ENCODE measurements at regions not wholly inside any gene's neighbourhood (a gene's known extent, or its start where the extent isn't known, plus 50 kb on each side); places are given as distances from the start of the nearest gene placed in this dataset.
"Not testable (repeated sequence)": the region's sequence is repeated elsewhere in the genome, so short reads cannot be mapped to it uniquely, and the experiment has no call there.

- ATAC-seq (ENCODE audit: low read depth) = no peak
- intact Hi-C loops (cut with micrococcal nuclease) = no loop called here
Measured at GRCh38 chr7:79921976-79922375, 212.7 kb upstream of the GNAI1 start.

DNA sequence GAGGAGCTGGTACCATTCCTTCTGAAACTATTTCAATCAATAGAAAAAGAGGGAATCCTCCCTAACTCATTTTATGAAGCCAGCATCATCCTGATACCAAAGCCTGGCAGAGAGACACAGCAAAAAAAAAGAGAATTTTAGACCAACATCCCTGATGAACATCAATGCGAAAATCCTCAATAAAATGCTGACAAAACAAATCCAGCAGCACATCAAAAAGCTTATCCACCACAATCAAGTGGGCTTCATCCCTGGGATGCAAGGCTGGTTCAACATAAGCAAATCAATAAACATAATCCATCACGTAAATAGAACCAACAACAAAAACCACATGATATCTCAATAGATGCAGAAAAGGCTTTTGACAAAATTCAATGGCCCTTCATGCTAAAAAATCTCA lies 216.0 kb upstream of the GNAI1 start:
- ATAC-seq (ENCODE audit: low read depth); H3K9me3 Mint-ChIP-seq (ENCODE audit: insufficient read depth); H3K9ac ChIP-seq (ENCODE audit: low read length); H3K27me3 Mint-ChIP-seq; H3K4me1 ChIP-seq (ENCODE audit: control insufficient read depth in 2 of 2, insufficient read depth in 2 of 2, low read length in 2 of 2); H3K27ac Mint-ChIP-seq; H3K36me3 ChIP-seq (replicated peaks in 1 of 2; ENCODE audit: control extremely low read depth in 1 of 2, control insufficient read depth in 1 of 2, extremely low read depth in 1 of 2, insufficient read depth in 2 of 2, low read length in 1 of 2); H3K27ac ChIP-seq (ENCODE audit: low read length in 2 of 2); H3K4me3 Mint-ChIP-seq; intact Hi-C loops (cut with micrococcal nuclease); H3K4me3 ChIP-seq (ENCODE audit: control extremely low read depth in 1 of 5, extremely low read depth in 1 of 5, insufficient read depth in 1 of 5, low read depth in 2 of 5, low read length in 4 of 5); DNase-seq; H3K4me1 Mint-ChIP-seq; POLR2A ChIA-PET; H3K4me2 ChIP-seq (replicated peaks; ENCODE audit: low read depth, low read length, poor library complexity, severe bottlenecking); H3K27me3 ChIP-seq (replicated peaks in 1 of 4; ENCODE audit: control extremely low read depth in 1 of 4, control insufficient read depth in 3 of 4, insufficient read depth in 4 of 4, low read length in 3 of 4); CTCF ChIA-PET; H2AFZ ChIP-seq (ENCODE audit: insufficient read depth, low read depth, low read length, poor library complexity, severe bottlenecking); H4K20me1 ChIP-seq (ENCODE audit: control insufficient read depth, insufficient read depth, low read length, poor library complexity, severe bottlenecking); H3K79me2 ChIP-seq (ENCODE audit: control insufficient read depth, insufficient read depth, low read length): not testable (repeated sequence)
- H3K9me3 ChIP-seq (ENCODE audit: control extremely low read depth in 1 of 3, control insufficient read depth in 2 of 3, insufficient read depth in 1 of 3, low read length in 2 of 3) = peaks cover 0 to 21% (median 0%) of the 10 kb centered on the region in 3 donors
- no CpG with 5 or more reads among the region's 2 CpGs for WGBS (ENCODE audit: insufficient coverage)

More at GRCh38 chr7:79921976-79922375, 212.7 kb upstream of the GNAI1 start:
- TF ChIP-seq CTCF (IDR thresholded peaks at IDR 0.05) = no peak
- no peak for TF ChIP-seq EZH2 (IDR thresholded peaks at IDR 0.05; ENCODE audit: borderline replicate concordance, insufficient read depth, low read depth, low read length, poor library complexity, severe bottlenecking)
- WGBS (ENCODE audit: insufficient coverage) = 87% methylated on average over 5 of the region's 5 CpGs
- Histone ChIP-seq H3K27me3 (replicated peaks in 1 of 4; ENCODE audit: control extremely low read depth in 1 of 4, control insufficient read depth in 3 of 4, insufficient read depth in 4 of 4, low read length in 3 of 4) (no peaks in the 10 kb centered on the region), H3K9ac (ENCODE audit: low read length) (no peak overlapping the region), H3K4me3 (ENCODE audit: control extremely low read depth in 1 of 5, extremely low read depth in 1 of 5, insufficient read depth in 1 of 5, low read depth in 2 of 5, low read length in 4 of 5) (no peak overlapping the region), H2AFZ (ENCODE audit: insufficient read depth, low read depth, low read length, poor library complexity, severe bottlenecking) (no peak overlapping the region), H3K79me2 (ENCODE audit: control insufficient read depth, insufficient read depth, low read length) (no peaks in the 10 kb centered on the region), H3K4me1 (ENCODE audit: control insufficient read depth in 2 of 2, insufficient read depth in 2 of 2, low read length in 2 of 2) (no peaks in the 10 kb centered on the region), H4K20me1 (ENCODE audit: control insufficient read depth, insufficient read depth, low read length, poor library complexity, severe bottlenecking) (no peaks in the 10 kb centered on the region), H3K4me2 (replicated peaks; ENCODE audit: low read depth, low read length, poor library complexity, severe bottlenecking) (no peak overlapping the region), H3K36me3 (replicated peaks in 1 of 2; ENCODE audit: control extremely low read depth in 1 of 2, control insufficient read depth in 1 of 2, extremely low read depth in 1 of 2, insufficient read depth in 2 of 2, low read length in 1 of 2) (no peaks in the 10 kb centered on the region), H3K27ac (ENCODE audit: low read length in 2 of 2) (no peak overlapping the region), H3K9me3 (ENCODE audit: control extremely low read depth in 1 of 3, control insufficient read depth in 2 of 3, insufficient read depth in 1 of 3, low read length in 2 of 3) (peaks cover 0 to 17% (median 0%) of the 10 kb centered on the region in 3 donors)
- Mint-ChIP-seq H3K9me3 (ENCODE audit: insufficient read depth) (peaks cover 2% of the 10 kb centered on the region), H3K4me3 (no peak overlapping the region), H3K27ac (no peak overlapping the region), H3K4me1 (no peaks in the 10 kb centered on the region), H3K27me3 (no peaks in the 10 kb centered on the region)
- POLR2A ChIA-PET = no interaction called here
- DNase-seq = no peak
- CTCF ChIA-PET = no interaction called here

DNA sequence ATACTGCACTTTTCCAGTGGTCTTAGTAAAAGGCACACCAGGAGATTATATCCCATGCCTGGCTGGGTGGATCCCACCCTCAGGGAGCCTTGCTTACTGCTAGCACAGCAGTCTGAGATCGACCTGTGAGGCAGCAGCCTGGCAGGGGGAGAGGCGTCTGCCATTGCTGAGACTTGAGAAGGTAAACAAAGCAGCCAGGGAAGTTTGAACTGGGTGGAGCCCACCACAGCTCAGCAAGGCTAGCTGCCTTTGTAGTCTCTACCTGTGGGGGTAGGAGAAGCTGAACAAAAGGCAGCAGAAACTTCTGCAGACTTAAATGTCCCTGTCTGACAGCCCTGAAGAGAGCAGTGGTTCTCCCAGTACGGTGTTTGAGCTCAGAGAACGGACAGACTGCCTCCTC lies 219.3 kb upstream of the GNAI1 start:
- H2AFZ ChIP-seq (ENCODE audit: insufficient read depth, low read depth, low read length, poor library complexity, severe bottlenecking); H3K4me2 ChIP-seq (replicated peaks; ENCODE audit: low read depth, low read length, poor library complexity, severe bottlenecking); H3K27me3 ChIP-seq (replicated peaks in 1 of 4; ENCODE audit: control extremely low read depth in 1 of 4, control insufficient read depth in 3 of 4, insufficient read depth in 4 of 4, low read length in 3 of 4); H3K4me1 Mint-ChIP-seq; H3K4me1 ChIP-seq (ENCODE audit: control insufficient read depth in 2 of 2, insufficient read depth in 2 of 2, low read length in 2 of 2); H3K9me3 Mint-ChIP-seq (ENCODE audit: insufficient read depth); ATAC-seq (ENCODE audit: low read depth); POLR2A ChIA-PET; intact Hi-C loops (cut with micrococcal nuclease); H3K9me3 ChIP-seq (ENCODE audit: control extremely low read depth in 1 of 3, control insufficient read depth in 2 of 3, insufficient read depth in 1 of 3, low read length in 2 of 3); H3K9ac ChIP-seq (ENCODE audit: low read length); H3K36me3 ChIP-seq (replicated peaks in 1 of 2; ENCODE audit: control extremely low read depth in 1 of 2, control insufficient read depth in 1 of 2, extremely low read depth in 1 of 2, insufficient read depth in 2 of 2, low read length in 1 of 2); H3K79me2 ChIP-seq (ENCODE audit: control insufficient read depth, insufficient read depth, low read length); CTCF ChIA-PET; H4K20me1 ChIP-seq (ENCODE audit: control insufficient read depth, insufficient read depth, low read length, poor library complexity, severe bottlenecking); H3K4me3 ChIP-seq (ENCODE audit: control extremely low read depth in 1 of 5, extremely low read depth in 1 of 5, insufficient read depth in 1 of 5, low read depth in 2 of 5, low read length in 4 of 5); DNase-seq; H3K27ac Mint-ChIP-seq; H3K27ac ChIP-seq (ENCODE audit: low read length in 2 of 2); H3K27me3 Mint-ChIP-seq; H3K4me3 Mint-ChIP-seq: not testable (repeated sequence)
- 87% methylated on average over 4 of the region's 4 CpGs for WGBS (ENCODE audit: insufficient coverage)

All from B cell (primary cell).